Activated CD4-positive, alpha-beta T cell treated with anti-CD3 and anti-CD28 coated beads for 48 hours (primary cell): ENCODE measurements at regions not wholly inside any gene's neighbourhood (a gene's known extent, or its start where the extent isn't known, plus 50 kb on each side); places are given as distances from the start of the nearest gene placed in this dataset.
"Not testable (repeated sequence)": the region's sequence is repeated elsewhere in the genome, so short reads cannot be mapped to it uniquely, and the experiment has no call there.

Experiments
- DNase-seq: peaks from one replicate; pipeline ENCODE4 v3.0.0-alpha.2; 2020

DNA sequence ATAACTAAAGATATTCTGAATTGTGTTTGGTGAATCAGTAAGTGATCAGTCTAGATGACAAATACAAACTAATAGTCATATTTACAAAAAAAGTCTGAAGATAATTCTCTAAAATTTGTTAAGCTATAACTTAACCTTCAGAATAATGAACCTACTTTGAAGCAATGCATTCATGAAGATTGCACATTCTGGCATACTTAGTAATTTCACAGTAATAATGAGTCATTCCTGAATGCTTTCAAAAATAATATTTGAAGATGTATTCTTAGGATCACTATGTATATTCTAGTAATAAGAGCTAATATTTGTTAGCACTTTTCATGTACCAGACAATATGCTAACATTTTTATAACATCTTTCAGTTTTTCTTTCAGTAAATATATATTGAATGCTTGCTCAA lies 756.7 kb upstream of the SLIT2 start:
- no peak for DNase-seq

DNA sequence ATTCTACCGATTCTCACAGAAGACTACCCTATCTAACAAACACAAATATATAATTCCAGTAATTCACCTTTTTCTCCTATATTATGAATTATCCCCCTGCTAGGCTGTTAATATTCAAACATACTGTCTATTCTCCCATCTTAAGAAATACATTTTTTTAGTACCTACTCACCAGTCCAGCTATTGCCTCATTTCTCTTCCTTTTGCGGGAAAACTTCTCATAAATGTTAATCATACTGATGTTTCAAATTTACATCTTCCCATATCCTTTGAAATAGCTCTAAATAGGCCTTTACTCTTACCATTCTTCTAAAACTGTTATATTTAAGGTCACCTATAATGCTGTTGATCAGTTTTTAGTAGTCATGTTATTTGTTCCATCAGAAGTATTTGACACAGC lies 759.1 kb upstream of the SLIT2 start:
- no peak for DNase-seq

- no peak for DNase-seq
Measured at GRCh38 chr4:19486400-19486799, 765.3 kb upstream of the SLIT2 start.

DNA sequence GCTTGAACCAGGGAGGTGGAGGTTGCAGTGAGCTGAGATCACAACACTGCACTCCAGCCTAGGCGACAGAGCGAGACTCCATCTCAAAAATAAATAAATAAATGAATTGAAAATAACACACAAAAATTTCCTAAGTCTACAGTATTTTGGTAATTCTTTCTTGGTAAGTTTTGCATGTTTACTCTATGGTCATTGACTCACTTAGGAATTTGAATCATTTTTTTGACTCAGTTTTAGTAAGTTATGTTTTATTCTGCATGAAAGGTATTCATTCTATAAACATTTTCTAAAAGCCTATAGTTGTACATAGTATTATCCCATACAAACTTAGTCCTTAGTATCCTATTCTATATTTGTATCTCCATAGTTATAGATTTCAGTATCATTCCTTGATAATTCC lies 772.9 kb upstream of the SLIT2 start:
- no peak for DNase-seq

DNA sequence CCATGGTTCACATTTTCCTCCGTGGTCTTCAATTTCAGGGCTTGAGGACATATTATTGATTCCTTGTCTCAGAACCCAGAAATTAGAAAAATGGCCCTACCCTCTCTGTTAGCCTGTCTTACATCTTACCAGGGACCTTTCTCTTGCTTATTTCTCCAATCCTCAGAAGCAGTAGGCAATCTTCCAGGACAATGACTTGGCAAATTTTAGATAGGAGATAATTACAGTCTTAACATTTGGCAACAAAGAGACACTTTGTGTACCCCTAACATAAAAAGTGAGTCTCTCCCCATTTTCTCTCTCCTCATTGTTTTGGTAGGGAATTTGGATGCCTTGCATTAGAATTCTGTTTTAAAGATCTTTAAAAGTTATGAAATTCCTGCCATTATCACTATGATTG lies 778.1 kb upstream of the SLIT2 start:
- DNase-seq, result no peak

GRCh38 chr4:19472666-19473065 lies 779.0 kb upstream of the SLIT2 start:
- no peak for DNase-seq

- DNase-seq, result not testable (repeated sequence)
Measured at GRCh38 chr4:19470001-19470400, 781.7 kb upstream of the SLIT2 start.

DNA sequence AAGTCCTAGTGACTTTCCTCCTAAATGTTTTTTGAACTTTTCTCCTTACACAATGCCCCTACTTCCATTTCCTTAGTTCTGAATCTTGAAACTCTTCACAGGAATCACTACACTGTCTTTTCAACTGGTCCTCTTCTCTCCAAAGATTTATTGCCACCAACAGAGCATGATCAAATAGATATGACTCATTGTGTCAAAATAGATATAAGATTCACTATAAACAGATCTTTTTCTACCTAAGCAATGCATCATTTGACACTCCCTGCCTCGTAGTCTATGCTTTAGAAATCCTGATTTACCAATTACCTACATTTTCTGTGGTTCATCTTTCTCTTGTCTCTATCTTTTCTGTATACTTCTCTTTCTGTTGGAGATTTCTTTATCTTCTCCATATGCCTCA lies 789.6 kb upstream of the SLIT2 start:
- no peak for DNase-seq

DNA sequence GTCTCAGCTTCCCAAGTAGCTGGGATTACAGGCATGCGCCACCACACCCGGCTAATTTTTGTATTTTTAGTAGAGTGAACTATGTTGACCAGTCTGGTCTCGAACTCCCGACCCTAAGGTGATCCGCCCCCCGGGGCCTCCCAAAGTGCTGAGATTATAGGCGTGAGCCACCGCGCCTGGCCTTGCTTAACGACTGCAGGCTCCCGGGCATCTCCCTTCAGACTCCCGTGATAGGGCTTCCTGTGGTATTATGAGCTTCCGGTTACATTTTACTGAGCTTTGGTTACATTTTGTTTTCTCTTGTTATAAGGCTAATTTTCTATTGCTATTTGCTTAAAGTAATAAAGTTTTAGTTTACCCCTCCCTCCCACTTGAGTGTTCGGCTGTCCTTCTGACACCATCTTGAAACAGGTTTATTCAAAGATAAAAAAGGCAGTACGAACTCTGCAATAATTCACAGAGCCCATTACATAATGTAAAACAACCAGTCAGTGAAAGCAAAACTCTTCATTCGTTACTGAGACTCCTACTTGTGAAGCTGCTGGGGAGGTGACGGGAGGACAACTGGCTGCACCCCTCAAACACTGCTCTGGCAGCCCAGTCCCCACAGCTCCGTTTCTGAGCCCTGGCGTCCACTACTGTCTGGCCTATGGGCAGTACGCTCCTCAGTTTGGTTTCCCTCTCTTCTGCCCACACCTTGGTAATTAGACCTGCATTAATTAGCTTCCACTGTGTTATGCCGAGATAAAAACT lies 795.7 kb upstream of the SLIT2 start:
- no peak for DNase-seq

- no peak for DNase-seq
Measured at GRCh38 chr4:19455196-19455595, 796.5 kb upstream of the SLIT2 start.

- no peak for DNase-seq
Measured at GRCh38 chr4:19438233-19438632, 813.5 kb upstream of the SLIT2 start.

DNA sequence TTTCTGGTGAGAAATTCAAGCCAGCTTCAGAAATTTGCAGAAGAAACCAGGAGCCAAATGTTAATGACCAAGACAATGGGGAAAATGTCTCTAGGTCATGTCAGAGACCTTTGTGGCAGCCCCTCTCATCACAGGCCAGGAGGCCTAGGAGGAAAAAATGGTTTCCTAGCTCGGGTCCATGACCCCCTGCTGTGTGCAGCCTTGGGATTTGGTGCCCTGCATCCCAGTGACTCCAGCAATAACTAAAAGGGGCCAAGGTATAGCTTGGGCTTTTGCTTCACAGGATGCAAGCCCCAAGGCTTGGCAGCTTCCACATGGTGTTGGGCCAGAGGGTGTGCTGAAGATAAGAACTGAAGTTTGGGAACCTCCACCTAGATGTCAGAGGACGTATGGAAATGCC lies 814.7 kb upstream of the SLIT2 start:
- no peak for DNase-seq

DNA sequence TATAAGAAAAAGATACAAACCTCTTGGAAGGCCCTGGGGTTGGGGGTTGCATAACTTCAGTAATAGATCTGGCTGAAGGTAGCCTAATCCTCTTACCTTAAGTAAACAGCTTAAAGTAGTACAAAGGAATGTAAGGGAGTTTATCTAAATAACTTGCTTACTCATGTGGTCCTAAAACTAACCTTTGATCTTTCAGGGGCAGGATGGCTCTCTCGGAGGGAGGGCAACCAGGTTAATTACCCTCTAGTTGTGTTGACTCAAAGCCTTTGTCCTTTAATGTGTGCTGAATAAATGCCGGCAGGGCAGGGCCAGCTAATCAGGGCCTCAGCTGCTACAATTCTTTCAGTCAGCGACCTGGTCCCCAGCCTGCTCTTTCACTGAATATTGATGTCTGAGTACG lies 822.0 kb upstream of the SLIT2 start:
- DNase-seq, result no peak

DNA sequence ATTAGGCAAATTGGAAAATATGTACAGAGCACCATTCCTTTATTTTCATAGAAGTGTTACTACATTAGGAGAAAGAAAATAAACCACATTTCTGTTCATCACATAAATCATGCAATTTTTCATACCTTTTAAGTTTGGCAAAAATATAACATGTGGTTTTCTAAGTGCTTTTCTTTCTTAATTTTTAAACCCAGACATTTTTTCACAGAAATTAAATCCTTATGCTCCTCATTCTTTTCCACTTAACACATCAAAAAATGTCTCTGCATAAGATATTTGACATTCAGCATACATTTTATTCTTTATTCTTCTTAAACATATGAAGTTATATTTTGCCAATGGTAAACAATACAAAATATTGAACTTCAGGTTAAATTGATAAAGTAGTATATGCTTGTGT lies 826.6 kb upstream of the SLIT2 start:
- no peak for DNase-seq

DNA sequence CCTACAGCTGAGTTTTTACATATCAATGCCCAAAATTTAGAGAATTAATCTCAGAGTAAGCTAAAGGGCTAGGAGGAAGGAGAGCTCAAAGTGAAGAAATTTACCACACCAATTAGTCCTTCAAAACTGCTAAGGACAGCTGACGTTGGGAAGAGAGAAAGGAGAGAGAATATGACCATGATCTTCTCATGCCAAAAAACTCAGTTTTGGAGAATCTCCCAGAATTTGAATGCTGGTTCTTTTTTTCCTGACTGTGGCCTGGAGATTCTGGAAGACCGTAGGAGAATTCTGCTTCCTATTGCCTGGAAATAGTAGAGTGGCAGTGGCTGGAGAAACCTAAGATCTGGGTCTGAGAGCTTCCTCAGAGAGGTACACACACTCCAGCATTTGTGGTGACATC lies 834.4 kb upstream of the SLIT2 start:
- no peak for DNase-seq

DNA sequence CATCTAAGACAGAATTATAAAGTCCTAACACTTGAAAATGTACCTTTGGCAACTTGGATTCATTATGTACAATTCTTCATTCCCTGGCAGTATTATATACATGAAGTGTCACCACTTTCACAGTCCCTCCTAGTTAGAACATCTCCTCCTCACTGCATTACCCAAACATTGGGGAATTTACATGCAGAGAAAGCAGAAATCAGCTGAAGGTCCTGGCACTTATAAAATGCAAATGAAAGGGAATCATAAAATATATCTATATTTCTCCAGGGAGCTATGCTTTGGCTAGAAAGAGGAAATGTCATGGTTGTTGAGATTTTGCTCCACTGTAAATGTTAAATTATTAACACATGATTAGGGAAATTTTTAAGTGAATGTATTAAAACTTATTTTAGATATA lies 835.6 kb upstream of the SLIT2 start:
- DNase-seq, result no peak

GRCh38 chr4:19408490-19408889 lies 843.2 kb upstream of the SLIT2 start:
- DNase-seq, result no peak

GRCh38 chr4:19406789-19407188 lies 844.9 kb upstream of the SLIT2 start:
- DNase-seq, result no peak

- no peak for DNase-seq
Measured at GRCh38 chr4:19403786-19404370, 847.8 kb upstream of the SLIT2 start.

GRCh38 chr4:19402581-19403065 lies 849.1 kb upstream of the SLIT2 start:
- no peak for DNase-seq

- DNase-seq, result no peak
Measured at GRCh38 chr4:19401301-19402080, 850.2 kb upstream of the SLIT2 start.

GRCh38 chr4:19400820-19401219 lies 850.9 kb upstream of the SLIT2 start:
- DNase-seq, result no peak

DNA sequence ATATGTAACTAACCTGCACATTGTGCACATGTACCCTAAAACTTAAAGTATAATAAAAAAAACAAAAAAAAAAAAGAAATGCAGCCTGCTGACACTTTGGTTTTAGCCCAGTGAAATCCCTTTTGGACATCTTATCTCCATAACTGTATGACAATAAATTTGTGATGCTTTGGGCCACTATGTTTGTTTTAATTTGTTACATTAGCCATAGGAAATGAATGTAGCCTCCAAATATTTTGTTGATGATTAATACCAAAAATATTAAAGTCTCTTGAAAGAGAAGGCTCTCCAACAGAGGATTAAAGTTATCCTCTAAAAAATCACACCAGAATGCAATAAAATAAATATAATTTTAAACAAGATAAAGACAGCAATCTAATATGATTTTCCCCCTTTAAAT lies 852.7 kb upstream of the SLIT2 start:
- DNase-seq, result no peak

GRCh38 chr4:19386786-19387185 lies 864.9 kb upstream of the SLIT2 start:
- no peak for DNase-seq
